ENCODE measurements at regions not wholly inside any gene's neighbourhood (a gene's known extent, or its start where the extent isn't known, plus 50 kb on each side); places are given as distances from the start of the nearest gene placed in this dataset.
"Not testable (repeated sequence)": the region's sequence is repeated elsewhere in the genome, so short reads cannot be mapped to it uniquely, and the experiment has no call there.

DNA sequence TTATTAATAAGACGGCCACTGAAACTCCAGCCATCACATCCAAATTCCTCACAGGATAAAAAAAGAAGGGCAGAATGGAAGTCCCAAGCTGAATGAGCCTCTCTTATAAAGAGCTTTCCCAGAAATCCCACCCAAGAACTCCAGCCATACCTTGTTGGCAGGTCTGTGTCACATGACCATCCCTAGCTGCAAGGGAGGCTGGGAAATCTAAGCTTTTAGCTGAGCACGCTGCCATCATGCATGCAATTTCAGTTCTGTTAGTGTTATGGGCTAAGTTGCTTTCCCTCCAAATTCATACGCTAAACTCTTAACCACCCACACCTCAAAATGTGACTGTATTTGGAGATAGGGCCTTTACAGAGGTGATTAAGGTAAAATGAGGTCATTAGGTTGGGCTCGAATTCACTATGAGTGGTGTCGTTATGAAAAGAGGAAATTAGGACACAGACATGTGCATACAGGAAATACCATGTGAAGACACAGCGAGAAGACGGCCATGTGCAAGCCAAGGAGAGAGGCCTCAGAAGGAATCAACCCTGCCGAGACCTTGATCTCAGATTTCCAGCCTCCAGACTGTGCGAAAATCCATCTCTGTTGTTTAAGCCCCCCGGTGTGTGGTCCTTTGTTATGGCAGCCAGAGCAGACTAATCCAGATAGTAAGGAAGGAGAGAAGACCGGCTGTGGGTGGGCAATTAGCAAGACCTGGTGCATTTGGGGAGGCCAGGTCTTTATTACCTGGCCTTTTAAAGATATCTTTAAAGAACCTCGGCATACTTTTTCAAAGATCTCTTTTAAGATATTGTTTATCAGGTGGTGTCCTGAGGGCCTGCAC lies 317.6 kb downstream of the BCOR start:
- DNase-seq = no peak

DNA sequence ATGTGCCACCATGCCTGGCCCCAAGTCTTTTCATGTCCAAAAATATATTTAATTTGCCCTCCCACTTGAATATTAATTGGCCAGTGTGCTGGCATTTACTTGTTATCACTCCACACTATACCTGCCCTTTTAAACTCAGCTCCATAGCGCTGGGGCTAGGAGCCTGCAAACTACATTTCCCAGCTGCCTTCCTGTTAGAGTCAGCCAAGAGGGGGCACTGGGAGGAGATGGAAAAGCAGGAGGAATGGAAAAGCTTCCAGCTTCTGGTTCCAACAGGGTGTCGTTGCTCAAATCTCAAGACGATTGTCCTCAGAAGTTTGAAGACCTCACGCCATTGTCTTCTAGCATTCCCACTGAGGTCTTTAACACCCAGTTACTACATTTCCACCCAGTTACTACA lies 315.5 kb downstream of the BCOR start:
- no peak for DNase-seq

DNA sequence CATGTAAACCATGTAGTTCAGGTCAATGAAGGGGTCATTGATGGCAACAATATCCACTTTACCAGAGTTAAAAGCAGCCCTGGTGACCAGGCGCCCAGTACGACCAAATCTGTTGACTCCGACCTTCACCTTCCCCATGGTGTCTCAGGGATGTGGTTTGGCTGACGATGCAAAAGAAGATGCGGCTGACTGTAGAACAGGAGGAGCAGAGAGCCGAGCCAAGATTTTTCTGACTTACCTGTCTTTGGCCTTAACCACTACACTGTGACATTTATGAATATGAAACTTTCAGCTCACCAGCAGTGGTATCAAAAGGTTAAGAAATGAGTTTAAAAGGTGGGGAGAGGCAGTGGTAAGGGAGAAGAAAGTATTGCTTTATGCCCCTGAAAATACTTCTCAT lies 309.8 kb downstream of the BCOR start:
- DNase-seq = no peak

DNA sequence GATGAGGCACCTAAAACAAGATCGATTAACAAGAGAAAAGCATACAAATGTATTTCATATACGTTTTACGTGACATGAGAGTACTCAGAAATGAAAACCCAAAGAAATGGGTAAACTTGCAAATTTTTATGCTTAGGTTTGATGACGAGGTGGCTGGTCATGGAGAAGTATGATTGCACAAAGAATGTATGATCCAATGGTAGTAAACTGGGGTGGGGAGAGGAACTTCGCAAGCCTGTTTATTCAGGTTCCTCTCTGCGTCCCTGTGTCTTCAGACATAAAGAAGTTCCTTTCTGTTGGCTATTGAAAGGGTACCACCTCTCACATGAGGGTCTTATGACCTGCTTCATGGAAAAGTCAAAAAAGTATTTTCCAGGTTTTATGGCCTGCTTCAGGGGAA lies 309.2 kb downstream of the BCOR start:
- no peak for DNase-seq

DNA sequence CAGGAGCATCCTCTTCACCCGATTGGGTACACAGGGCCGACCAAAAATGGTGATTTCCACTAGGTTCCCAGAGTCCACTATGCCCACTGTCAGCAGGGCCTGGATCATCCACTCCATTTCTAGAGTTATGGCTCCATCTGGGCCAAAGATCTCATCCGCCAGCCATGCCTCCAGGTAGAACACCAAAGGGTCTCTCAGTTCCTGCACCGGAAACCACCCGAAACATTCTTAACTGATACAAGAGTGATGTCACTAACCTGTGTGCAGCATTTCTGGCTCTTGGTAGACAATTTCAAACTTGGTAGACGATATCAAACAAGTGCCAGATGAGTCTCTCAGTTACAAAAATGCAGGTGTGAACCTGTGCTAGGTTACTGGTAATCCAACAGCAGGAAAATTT lies 306.1 kb downstream of the BCOR start:
- DNase-seq = no peak

DNA sequence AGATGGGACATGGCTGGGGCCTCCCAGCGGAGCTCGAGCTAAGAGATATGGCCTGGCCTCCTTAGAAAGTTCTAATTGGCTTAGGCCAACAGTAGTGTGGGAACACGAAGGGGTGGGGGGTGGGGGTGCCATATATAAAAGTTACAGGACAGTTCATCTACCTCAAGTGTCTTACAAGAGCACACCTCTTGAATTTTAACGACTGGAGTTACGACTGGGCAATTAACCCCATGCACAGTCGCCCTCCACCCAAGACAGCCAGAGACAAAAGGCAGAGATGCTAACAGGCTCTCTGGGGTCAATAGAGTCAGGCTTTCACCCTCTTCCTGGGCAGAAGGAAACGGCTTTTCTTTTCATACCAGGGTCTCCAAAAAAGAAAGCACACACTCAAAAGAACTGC lies 302.2 kb downstream of the BCOR start:
- DNase-seq = no peak

DNA sequence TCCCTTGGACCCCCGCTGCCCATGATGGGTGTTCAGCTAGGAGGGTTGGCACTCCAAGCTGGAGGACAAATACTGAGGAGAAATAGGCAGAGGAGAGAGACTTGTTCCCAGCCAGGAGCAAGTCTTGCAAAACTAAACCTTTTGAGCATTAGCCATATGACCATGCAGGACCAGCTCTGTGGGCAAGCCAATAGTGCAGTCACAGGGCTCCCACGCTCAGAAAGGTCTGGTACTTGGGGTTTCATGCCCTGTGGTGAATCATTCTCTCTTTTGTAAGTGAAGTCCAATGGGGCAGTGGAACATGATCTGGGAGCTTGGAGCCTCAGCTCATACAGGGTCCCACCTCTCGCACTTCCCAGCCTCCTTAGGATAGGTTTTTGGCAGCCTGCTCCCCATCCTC lies 300.9 kb downstream of the BCOR start:
- DNase-seq = no peak

DNA sequence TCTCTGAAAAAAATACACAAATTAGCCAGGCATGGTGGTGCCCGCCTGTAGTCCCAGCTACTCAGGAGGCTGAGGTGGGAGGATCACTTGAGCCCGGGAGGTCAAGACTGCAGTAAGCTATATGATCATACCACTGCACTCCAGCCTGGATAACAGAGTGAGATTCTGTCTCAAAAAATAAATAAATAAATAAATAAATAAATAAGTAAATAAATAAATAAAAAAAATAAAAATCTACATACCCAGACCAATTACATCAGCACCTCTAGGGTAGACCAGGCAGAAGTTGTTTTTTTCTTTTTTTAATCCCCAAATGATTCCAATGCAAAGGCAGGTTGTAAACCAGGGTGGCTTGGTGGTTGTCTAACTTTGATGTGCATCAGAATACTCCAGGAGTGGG lies 299.3 kb downstream of the BCOR start:
- not testable (repeated sequence) for DNase-seq

DNA sequence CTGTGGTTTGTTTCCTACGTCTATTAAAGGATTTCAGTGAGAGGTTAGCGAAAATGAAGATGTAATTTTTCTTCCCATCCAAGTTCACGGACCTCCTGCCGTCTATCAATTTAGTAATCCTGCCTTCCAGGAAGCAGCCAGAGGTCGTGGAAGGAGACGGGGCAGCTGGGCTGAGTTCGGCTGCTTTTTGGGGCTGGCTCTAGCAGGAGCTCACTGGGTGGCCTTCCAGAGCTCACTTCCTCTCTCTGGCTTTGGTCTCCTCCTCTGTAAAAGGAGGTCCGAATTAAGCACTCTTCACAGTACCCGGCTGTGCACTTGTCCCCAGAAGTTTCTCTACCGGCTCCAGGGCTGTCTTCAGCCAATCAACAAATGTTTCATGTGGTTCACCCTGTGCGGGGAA lies 295.4 kb downstream of the BCOR start:
- no peak for DNase-seq

DNA sequence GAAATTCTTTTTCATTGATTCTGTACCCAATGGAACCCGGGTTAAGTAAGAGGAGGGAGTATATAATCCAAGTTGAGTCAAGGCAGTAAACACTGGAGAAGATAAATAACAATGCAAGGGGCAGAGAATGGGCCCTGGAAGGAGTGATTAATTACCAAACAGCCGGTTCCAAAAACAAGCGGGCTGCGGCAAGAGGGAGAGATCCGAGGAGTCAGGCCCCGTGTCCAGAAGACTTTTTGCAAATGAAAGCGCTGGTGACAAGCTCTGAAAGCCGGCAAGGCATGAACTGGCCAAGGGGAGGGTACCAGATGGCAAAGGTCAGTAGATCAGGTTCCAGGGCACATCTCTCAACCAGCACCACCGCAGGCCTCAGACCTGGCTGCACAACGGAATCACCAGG lies 294.9 kb downstream of the BCOR start:
- DNase-seq = no peak

DNA sequence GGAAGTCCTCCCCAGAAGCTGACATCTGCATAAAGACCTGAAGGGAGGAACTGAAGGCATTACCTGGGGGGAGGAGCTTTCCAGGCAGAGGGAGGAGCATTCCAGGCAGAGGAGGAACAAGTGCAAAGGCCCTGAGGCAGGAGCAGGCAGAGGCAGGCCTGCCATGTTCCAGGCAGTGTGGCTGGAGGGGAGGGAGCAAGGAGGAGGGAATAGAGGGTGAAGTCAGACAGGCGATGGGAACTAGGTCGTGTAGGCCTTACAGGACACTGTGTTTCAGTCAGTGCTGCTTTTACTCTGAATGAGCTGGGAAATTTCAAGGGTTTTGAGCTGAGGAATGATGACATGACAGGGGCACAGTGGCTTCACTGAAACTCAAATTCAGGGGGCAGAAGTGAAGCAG lies 292.7 kb downstream of the BCOR start:
- DNase-seq = no peak

DNA sequence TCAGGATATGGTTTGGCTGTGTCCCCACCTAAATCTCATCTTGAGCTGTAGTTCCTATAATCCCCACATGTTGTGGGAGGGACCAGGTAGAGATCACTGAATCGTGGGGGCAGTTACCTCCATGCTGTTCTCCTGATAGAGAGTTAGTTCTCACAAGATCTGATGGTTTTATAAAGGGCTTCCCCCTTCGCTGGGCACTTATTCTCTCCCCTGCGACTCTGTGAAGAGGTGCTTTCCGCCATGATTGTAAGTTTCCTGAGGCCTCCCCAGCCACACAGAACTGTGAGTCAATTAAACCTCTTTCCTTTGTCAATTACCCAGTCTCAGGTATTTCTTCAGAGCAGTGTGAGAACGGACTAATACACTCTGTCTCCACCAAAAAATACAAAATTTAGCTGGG lies 291.9 kb downstream of the BCOR start:
- no peak for DNase-seq

DNA sequence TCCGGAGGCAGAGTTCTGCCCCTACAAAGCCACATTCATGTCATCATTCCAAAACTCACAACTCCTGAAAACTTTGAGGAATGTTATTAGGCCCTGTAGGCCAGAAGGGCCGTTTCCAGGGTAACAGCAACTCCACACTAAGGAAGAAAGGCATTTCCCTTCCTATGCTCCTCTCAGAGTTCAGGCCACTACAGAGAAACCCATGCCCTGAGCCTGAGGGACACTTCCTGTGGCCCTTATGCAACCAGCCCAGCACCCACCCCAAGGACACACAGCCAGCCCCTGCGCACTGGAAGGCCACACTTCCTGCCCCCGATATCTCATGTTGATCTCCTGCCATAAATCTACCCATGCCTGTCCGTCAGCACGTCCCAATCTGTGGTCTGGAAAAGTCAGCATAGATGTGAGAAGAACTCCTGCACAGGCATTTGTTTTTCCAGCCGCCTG lies 289.3 kb downstream of the BCOR start:
- no peak for DNase-seq

DNA sequence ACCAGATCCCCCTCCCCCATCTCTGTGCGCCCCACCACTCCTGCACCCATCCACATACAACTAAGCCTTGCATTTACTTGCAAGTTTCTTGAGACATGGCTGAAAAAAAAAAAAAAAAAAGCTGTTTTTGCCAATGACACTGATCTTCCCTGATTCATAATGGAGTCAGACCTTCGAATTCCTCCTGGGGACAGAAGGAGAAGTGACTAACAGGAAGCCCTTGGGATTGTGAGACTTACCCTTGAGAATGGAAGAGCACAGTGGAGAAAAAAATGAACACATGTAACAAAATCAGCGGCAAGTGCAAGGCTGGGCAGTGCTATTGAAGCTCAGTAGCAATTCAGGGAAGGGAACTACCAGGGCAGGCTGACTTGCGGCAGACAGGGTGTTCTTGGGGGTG lies 288.4 kb downstream of the BCOR start:
- DNase-seq = no peak

DNA sequence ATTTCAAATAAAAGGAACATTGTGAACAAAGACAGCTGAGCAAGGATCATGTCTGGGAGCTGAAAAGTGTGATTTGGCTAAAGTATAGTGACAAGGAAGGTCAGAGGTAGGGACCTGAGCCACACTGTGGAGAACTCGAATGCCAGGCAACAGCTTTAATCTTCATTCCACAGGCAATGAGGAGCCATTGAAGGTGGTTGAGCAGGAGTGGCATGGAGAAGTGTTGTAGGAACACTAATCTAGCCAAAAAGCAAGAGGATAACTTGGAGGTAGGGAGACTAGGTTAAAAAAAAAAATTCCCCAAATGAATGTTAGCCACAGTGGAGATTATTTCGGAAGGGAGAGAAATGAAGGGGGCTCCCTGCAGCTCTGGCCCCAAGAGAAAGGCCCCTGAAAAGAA lies 286.9 kb downstream of the BCOR start:
- no peak for DNase-seq

DNA sequence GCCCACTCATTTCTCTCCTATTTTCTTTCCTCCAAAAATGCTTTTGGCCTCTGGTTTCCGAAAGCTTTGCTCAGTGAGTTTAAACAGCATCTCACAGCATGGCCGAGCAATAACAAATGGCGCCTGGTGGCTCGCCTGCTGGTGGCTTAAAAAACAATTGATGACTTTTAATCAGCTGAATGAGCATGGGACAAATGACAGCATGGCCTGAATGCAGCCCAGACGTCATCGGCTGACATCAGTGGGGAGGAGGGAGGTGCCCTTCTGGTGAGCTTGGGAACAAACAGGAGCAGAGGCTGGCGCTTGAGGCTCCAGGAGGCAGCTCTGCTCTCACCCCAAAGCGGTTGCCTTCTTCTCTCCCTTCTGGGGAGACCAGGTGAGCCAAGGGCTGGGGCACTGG lies 286.4 kb downstream of the BCOR start:
- no peak for DNase-seq

DNA sequence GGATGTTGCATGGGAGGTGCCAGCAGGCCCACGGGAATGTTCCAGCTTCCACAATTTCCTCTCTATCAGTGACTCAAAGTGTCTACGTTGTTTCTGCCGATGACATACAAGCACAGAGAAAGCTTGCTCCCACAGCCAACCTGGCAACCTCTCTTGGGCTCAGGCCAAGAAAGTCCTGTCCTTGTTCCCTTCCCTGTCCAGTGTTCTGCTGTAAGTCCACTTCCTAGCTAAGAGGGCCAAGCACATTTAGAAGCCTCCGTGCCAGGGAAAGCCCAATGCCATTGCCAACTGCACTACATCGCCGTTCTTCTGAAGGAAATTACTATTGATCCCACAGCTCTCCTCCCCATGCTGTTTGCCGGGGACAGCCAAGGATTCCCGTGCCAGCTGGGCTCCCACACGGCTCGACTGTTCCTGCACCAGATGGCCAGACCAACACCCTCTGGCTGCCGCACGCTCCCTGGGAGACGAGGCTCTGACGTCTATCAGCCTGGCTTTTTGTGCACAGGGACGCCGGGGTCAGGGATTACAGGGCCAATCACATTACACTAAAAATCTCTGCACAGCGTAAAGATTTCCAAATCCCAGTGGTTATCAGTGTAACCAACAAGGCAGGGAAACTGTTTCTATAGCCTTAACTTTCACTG lies 284.0 kb downstream of the BCOR start:
- DNase-seq = no peak

DNA sequence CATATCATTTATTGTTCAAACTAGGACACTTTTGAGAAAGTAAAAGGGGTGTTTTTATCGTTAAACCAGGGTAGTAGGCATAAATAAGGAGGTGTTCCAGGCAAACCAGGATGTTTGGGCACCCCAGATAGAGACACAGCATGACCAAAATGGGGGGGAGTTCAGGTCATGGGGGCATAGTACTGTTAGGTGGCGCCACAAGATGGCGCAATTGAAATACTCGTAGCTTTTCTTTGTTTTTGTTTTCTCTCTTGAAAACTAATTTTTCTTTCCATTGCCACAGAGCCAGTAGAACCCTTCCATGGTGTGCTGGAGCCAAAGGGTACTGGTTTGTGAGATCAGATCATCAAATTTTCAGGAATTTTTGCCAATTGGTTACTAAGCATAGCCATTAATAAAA lies 283.4 kb downstream of the BCOR start:
- no peak for DNase-seq

DNA sequence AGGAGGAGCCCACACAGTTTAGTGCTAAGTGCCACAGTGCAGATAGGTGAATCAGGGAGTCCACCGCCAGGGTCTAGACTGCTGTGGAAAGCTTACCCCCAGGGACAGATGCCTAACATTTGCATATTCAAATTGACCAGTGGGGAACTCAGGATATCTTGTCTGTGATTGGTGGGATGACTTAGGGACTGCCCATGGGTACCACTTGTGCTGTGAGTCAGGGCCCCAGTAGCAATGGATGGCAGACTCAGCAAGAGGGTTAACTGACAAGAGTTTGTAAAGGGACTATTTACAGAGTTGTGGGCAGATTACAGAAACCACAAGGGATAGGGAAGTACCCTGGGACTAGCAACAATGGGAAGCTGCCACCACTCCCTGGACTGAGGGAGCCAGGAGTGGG lies 282.1 kb downstream of the BCOR start:
- DNase-seq = no peak

DNA sequence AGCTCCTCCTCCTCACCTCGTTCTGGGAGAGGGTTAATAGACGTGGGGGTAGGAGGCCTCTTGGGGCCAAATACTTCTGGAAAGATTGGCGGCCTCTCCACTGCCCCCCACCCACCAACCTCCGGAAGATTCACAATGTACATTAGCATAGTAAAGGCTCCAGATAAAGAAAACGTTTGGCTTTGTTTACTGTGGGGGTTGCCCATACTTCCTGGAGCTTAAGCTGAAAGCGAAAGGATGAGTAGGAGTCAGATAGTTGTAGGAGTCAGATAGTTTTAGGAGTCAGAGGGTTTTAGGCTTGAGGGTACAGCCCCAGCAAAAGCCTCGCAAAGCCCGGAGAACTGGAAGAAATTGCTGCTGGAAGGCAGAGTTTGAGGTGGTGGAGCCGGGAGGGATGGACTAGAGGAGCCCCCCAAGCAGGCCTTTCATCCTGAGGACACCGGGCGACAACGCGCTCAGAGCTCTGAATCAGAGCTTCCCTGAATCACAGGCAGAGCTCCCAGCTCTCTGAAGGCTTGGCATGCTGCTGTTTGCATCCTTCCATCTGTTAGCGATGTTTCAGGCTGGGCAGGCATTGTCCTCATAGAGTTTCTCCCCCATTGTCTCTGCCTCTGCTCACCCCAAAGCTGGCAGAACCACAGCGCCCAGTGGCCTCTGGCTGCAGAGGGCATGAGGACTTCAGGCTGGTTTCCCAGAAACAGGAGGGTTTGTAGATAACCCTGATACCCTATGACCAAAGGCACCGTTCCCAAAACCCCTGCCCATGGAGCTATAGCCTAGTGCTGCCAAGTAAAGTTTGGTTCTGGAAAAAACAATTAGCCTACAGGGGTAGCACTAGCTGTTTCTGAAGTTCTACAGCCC lies 280.7 kb downstream of the BCOR start:
- no peak for DNase-seq

DNA sequence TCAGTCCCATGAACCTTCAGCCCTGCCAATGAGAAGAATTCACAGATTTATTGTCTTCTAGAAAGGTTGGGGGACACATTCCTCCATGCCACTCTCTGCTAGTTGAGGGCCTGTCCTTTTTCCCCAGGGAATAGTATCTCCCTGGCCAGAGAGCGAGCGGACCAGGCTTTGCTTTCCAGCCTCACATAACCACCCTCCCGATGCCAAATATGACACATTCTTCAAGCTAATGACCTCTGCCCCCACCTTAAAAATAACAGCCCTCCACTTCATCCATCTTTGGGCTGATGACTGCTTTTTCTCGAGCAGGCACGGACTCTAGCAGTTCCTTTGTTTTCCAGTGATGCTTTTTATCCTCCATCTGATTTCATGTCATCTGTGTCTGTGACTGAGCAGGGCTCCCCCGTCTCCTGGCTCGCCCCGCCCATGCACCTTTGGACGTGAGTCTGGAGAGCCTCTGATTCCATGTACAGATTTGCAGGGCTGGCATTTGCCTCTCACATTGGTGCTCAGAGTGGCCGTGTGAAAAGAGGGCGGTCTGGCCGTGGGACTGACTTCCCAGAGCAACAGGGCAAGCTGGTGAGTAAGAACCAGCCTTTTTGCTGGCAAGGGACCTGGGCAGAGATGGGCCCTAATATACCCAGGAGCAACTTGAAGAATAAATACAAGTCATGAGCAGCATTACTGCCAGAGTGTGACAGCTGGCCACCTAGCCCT lies 279.8 kb downstream of the BCOR start:
- DNase-seq = no peak

DNA sequence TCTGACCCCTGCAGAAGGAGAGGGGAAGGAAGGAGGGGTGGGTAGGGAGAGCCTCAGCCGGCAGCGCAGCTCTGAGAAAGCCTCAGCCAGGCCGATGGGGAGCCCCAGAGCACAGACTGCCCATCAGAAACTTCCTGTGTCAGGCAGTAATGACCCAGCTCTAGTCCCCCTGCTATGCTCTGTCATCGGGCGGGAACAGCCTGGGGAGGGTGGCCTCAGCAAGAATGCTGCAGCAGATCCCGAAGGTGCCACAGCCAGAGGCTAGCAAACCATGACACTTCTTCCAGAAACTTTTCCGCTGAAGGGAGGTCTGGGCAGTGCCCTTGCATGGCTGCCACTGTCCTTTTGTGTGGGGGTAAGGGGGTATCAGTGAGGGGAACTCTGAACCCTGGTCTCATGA lies 279.0 kb downstream of the BCOR start:
- DNase-seq = no peak
